HepG2 (cell line): ENCODE measurements at regions not wholly inside any gene's neighbourhood (a gene's known extent, or its start where the extent isn't known, plus 50 kb on each side); places are given as distances from the start of the nearest gene placed in this dataset.

Source experiments
- ATAC-seq: fragments of 200-7000 bp; cut with Tn5 transposase; 3 replicates; pipeline ENCODE4 v1.9.1; 2020; ENCODE audit warnings: mild to moderate bottlenecking, moderate library complexity
- BruUV-seq: library from RNA; stranded (reverse); fragments of 400-500 nt; replicated peaks from 2 replicates; lab custom pipeline; 2021; lab: Mats Ljungman, UMichigan
- CTCF ChIA-PET: fragments of 300-600 bp; formaldehyde crosslinking; extraction: SDS; loops from one replicate; lab custom pipeline; 2021; ENCODE audit warnings: low total read pairs, inconsistent platforms, low intra/inter-chr PET ratio; lab: Yijun Ruan, JAX
- POLR2A ChIA-PET: fragments of 350-600 bp; sonication (Branson Sonifier 250); formaldehyde crosslinking; loops from one replicate; lab custom pipeline; 2020; ENCODE audit warnings: antibody characterized with exemption, inconsistent platforms; lab: Yijun Ruan, JAX
- DNase-seq: peaks from one replicate; pipeline ENCODE4 v3.0.0-alpha.2; 2015; ENCODE audit warnings: low spot score
- FAIRE-seq: peaks from 3 replicates; lab custom pipeline; 2011; peaks lifted over from hg19 to GRCh38; lab: Jason Lieb, UNC
- H2AFZ ChIP-seq: one replicate; pipeline ENCODE4 v1.6.1; 2011; ENCODE audit warnings: low read length, inconsistent platforms
- H3K27ac ChIP-seq: fragments of 300-600 bp; 3 replicates; pipeline ENCODE4 v1.8.0; 2011; ENCODE audit warnings: mixed run types, mild to moderate bottlenecking, mixed read lengths, low read length, inconsistent platforms; ENCODE audit not compliant: insufficient read depth; ENCODE audit errors: extremely low read length
- H3K27me3 ChIP-seq, 2 experiments: fragments of 200-600 bp in 1 of 2; 2 replicates in 1 of 2; 3 replicates in 1 of 2; pipeline versions ENCODE4 v1.6.0 to v1.8.0; 2011; ENCODE audit warnings: low read length in 2 of 2, mild to moderate bottlenecking in 2 of 2, moderate library complexity in 2 of 2, inconsistent platforms in 1 of 2; ENCODE audit not compliant: insufficient read depth in 2 of 2, control insufficient read depth in 1 of 2
- H3K36me3 ChIP-seq, 2 experiments: fragments of 200-600 bp in 1 of 2; replicated peaks in 1 of 2; 2 replicates in 1 of 2; 3 replicates in 1 of 2; pipeline versions ENCODE4 v1.5.1 to v1.8.0; 2011; ENCODE audit warnings: low read length in 2 of 2, inconsistent platforms in 1 of 2; ENCODE audit not compliant: insufficient read depth in 2 of 2, control insufficient read depth in 1 of 2
- H3K4me1 ChIP-seq: 2 replicates; pipeline ENCODE4 v1.5.1; 2012; ENCODE audit warnings: low read length, inconsistent platforms; ENCODE audit not compliant: insufficient read depth
- H3K4me2 ChIP-seq: 2 replicates; pipeline ENCODE4 v1.6.0; 2011; ENCODE audit warnings: low read depth, low read length, inconsistent platforms
- H3K4me3 ChIP-seq, 3 experiments: fragments of 200-600 bp in 1 of 3; sonication (generic), shearing (Covaris generic) in 1 of 3; replicated peaks in 1 of 3; 2 replicates each; pipeline ENCODE4 v1.5.1; 2011 to 2016; ENCODE audit warnings: low read length in 3 of 3, inconsistent platforms in 2 of 3, low read depth in 2 of 3, mild to moderate bottlenecking in 2 of 3, control low read depth in 1 of 3, mixed read lengths in 1 of 3; ENCODE audit not compliant: insufficient read depth in 1 of 3
- H3K79me2 ChIP-seq: one replicate; pipeline ENCODE4 v1.6.1; 2011; ENCODE audit warnings: low read length, inconsistent platforms; ENCODE audit not compliant: insufficient read depth
- H3K9ac ChIP-seq: 2 replicates; pipeline ENCODE4 v1.6.0; 2011; ENCODE audit warnings: mild to moderate bottlenecking, low read depth, low read length, inconsistent platforms; ENCODE audit not compliant: insufficient read depth
- H3K9me3 ChIP-seq: 2 replicates; pipeline ENCODE4 v1.5.1; 2012; ENCODE audit warnings: mild to moderate bottlenecking, low read length
- H4K20me1 ChIP-seq: 2 replicates; pipeline ENCODE4 v1.6.0; 2011; ENCODE audit warnings: inconsistent platforms, mild to moderate bottlenecking, low read length, moderate library complexity; ENCODE audit not compliant: insufficient read depth
- GATA4 ChIP-seq: sonication (generic); IDR thresholded peaks from 2 replicates; pipeline ENCODE4 v1.6.1; 2016; ENCODE audit warnings: antibody characterized with exemption, low read depth, borderline replicate concordance
- GATAD1 ChIP-seq: IDR thresholded peaks from 2 replicates; pipeline ENCODE4 v1.6.1; 2016; ENCODE audit warnings: missing genetic modification reagents, missing compliant biosample characterization
- HMGA1 ChIP-seq: sonication (generic); formaldehyde crosslinking; conservative IDR thresholded peaks from 2 replicates; pipeline ENCODE4 v1.4.0; 2020; ENCODE audit warnings: missing genetic modification reagents
- MED8 ChIP-seq: sonication (generic); formaldehyde crosslinking; IDR thresholded peaks from 2 replicates; pipeline ENCODE4 v1.8.1; 2023; ENCODE audit warnings: mild to moderate bottlenecking, missing genetic modification reagents; ENCODE audit not compliant: insufficient replicate concordance
- NKX3-1 ChIP-seq: sonication (generic); formaldehyde crosslinking; IDR thresholded peaks from 2 replicates; pipeline ENCODE4 v1.5.0; 2020; ENCODE audit warnings: missing genetic modification reagents
- ONECUT2 ChIP-seq: sonication (generic); formaldehyde crosslinking; IDR thresholded peaks from 2 replicates; pipeline ENCODE4 v1.4.0; 2020; ENCODE audit warnings: missing genetic modification reagents
- RNF2 ChIP-seq: fragments of 450-650 bp; conservative IDR thresholded peaks from 2 replicates; pipeline ENCODE4 v1.6.1; 2016; ENCODE audit warnings: low read depth
- SP1 ChIP-seq, 2 experiments: fragments of 450-650 bp in 1 of 2; sonication (generic) in 1 of 2; formaldehyde crosslinking in 1 of 2; IDR thresholded peaks; 2 replicates each; pipeline versions ENCODE4 v1.4.0 to v1.6.1; 2016 to 2020; ENCODE audit warnings: missing genetic modification reagents in 1 of 2
- TSC22D2 ChIP-seq: sonication (generic); formaldehyde crosslinking; IDR thresholded peaks from 2 replicates; pipeline ENCODE4 v1.5.1; 2020; ENCODE audit warnings: missing genetic modification reagents, mild to moderate bottlenecking, borderline replicate concordance
- ZNF230 ChIP-seq: sonication (generic); formaldehyde crosslinking; IDR thresholded peaks from 2 replicates; pipeline ENCODE4 v1.4.0; 2020; ENCODE audit warnings: mild to moderate bottlenecking, missing genetic modification reagents
- ZNF552 ChIP-seq: sonication (generic); formaldehyde crosslinking; IDR thresholded peaks from 2 replicates; pipeline ENCODE4 v1.9.0; 2022; ENCODE audit warnings: missing genetic modification reagents, mild to moderate bottlenecking, borderline replicate concordance
- ZNF619 ChIP-seq: sonication (generic); formaldehyde crosslinking; IDR thresholded peaks from 2 replicates; pipeline ENCODE4 v1.4.0; 2020; ENCODE audit warnings: mild to moderate bottlenecking, missing genetic modification reagents
- WGBS: methylation state at CpG from one replicate; pipeline ENCODE4 v1.1.6; 2017; ENCODE audit warnings: low lambda C conversion rate; 5-methylcytosine and 5-hydroxymethylcytosine counted together
- in situ Hi-C: cut with HindIII; loops from 2 replicates; pipeline ENCODE4 v1.10.0; 2017; ENCODE audit warnings: low pct_unique_long_range_greater_than_20kb; ENCODE audit not compliant: extremely low pct_ligation_motif_present
- intact Hi-C: fragments of 100-400 bp; cut with micrococcal nuclease; formaldehyde crosslinking; loops from one replicate; pipeline ENCODE4 v1.10.0; 2022; ENCODE audit not compliant: unreplicated experiment
- TF ChIP-seq, protein P1 (sequence below), 2 experiments: sonication (generic) in 1 of 2; formaldehyde crosslinking in 1 of 2; IDR thresholded peaks; 2 replicates each; pipeline versions ENCODE4 v1.4.0 to v1.6.1; 2016 to 2020; ENCODE audit warnings: borderline replicate concordance in 1 of 2, low read depth in 1 of 2, mild to moderate bottlenecking in 1 of 2, missing genetic modification reagents in 1 of 2
- TF ChIP-seq, protein P2 (sequence below): sonication (generic); formaldehyde crosslinking; IDR thresholded peaks from 2 replicates; pipeline ENCODE4 v1.4.0; 2020; ENCODE audit warnings: missing genetic modification reagents
- TF ChIP-seq, protein P3 (sequence below): sonication (generic); formaldehyde crosslinking; IDR thresholded peaks from 2 replicates; pipeline ENCODE4 v1.5.0; 2020; ENCODE audit warnings: missing genetic modification reagents

DNA sequence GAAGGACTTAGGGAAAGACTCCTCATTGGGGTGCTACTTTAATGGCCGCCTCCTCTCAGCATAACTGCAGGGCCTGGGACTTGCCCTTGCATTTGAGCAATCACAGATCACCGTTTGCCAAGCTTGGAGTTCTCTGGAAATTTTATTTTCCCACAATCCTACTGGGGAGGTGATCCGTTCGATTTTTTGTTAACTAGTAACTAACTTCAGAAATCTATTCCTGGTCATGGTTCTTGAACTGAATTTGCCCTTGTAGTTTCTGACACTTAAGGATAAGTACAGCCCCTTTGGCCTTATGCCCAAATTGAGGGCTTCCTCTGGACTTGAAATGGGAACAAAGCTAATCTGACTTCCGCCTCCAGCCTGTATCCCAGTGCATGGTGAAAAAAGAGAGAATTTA is 60.5 kb upstream of the ST3GAL5 start:
- Histone ChIP-seq H3K4me3 (no peak overlapping the region), H3K9ac (no peak overlapping the region), H3K27ac (no peak overlapping the region), H4K20me1 (no peaks in the 10 kb centered on the region), H3K36me3 (no peaks in the 10 kb centered on the region), H3K4me2 (peak overlapping the region; percentile 19; the same call in 1 of the 2 replicates), H3K79me2 (no peaks in the 10 kb centered on the region), H3K27me3 (no peaks in the 10 kb centered on the region), H2AFZ (no peak overlapping the region), H3K4me1 (peaks cover 43% of the 10 kb centered on the region), H3K9me3 (no peaks in the 10 kb centered on the region)
- 11% methylated on average over 5 of the region's 5 CpGs for WGBS
- ATAC-seq: peak; percentile 38
- in situ Hi-C loops: no loop called here
- ChIA-PET POLR2A (no interaction called here), CTCF (no interaction called here)
- intact Hi-C loops: no loop called here
- no TSS peak for BruUV-seq
- peak; percentile 26 for FAIRE-seq
- no peak for DNase-seq
- no peak for TF ChIP-seq HMGA1 (CRISPR knock-in tag)
- no peak for TF ChIP-seq GATA4
- TF ChIP-seq ZNF552 (CRISPR knock-in tag): no peak
- TF ChIP-seq GATAD1 (CRISPR knock-in tag): no peak
- TF ChIP-seq TSC22D2 (CRISPR knock-in tag): no peak
- TF ChIP-seq ZNF230 (CRISPR knock-in tag): no peak
- no peak for TF ChIP-seq ZNF619 (CRISPR knock-in tag)
- TF ChIP-seq MED8 (CRISPR knock-in tag): no peak
- TF ChIP-seq, protein P1, sequence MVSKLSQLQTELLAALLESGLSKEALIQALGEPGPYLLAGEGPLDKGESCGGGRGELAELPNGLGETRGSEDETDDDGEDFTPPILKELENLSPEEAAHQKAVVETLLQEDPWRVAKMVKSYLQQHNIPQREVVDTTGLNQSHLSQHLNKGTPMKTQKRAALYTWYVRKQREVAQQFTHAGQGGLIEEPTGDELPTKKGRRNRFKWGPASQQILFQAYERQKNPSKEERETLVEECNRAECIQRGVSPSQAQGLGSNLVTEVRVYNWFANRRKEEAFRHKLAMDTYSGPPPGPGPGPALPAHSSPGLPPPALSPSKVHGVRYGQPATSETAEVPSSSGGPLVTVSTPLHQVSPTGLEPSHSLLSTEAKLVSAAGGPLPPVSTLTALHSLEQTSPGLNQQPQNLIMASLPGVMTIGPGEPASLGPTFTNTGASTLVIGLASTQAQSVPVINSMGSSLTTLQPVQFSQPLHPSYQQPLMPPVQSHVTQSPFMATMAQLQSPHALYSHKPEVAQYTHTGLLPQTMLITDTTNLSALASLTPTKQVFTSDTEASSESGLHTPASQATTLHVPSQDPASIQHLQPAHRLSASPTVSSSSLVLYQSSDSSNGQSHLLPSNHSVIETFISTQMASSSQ (IDR thresholded peaks at IDR 0.05; ENCODE audit: low read depth): peak; percentile 60; the same call in 1 of the 2 replicates
- TF ChIP-seq, protein P1 (CRISPR knock-in tag; IDR thresholded peaks at IDR 0.05; ENCODE audit: borderline replicate concordance): no peak
- TF ChIP-seq NKX3-1 (CRISPR knock-in tag): no peak
- TF ChIP-seq ONECUT2: peak; percentile 77
- TF ChIP-seq, protein P2, sequence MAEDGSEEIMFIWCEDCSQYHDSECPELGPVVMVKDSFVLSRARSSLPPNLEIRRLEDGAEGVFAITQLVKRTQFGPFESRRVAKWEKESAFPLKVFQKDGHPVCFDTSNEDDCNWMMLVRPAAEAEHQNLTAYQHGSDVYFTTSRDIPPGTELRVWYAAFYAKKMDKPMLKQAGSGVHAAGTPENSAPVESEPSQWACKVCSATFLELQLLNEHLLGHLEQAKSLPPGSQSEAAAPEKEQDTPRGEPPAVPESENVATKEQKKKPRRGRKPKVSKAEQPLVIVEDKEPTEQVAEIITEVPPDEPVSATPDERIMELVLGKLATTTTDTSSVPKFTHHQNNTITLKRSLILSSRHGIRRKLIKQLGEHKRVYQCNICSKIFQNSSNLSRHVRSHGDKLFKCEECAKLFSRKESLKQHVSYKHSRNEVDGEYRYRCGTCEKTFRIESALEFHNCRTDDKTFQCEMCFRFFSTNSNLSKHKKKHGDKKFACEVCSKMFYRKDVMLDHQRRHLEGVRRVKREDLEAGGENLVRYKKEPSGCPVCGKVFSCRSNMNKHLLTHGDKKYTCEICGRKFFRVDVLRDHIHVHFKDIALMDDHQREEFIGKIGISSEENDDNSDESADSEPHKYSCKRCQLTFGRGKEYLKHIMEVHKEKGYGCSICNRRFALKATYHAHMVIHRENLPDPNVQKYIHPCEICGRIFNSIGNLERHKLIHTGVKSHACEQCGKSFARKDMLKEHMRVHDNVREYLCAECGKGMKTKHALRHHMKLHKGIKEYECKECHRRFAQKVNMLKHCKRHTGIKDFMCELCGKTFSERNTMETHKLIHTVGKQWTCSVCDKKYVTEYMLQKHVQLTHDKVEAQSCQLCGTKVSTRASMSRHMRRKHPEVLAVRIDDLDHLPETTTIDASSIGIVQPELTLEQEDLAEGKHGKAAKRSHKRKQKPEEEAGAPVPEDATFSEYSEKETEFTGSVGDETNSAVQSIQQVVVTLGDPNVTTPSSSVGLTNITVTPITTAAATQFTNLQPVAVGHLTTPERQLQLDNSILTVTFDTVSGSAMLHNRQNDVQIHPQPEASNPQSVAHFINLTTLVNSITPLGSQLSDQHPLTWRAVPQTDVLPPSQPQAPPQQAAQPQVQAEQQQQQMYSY (CRISPR knock-in tag): no peak
- TF ChIP-seq, protein P3, sequence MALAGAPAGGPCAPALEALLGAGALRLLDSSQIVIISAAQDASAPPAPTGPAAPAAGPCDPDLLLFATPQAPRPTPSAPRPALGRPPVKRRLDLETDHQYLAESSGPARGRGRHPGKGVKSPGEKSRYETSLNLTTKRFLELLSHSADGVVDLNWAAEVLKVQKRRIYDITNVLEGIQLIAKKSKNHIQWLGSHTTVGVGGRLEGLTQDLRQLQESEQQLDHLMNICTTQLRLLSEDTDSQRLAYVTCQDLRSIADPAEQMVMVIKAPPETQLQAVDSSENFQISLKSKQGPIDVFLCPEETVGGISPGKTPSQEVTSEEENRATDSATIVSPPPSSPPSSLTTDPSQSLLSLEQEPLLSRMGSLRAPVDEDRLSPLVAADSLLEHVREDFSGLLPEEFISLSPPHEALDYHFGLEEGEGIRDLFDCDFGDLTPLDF: no peak
- TF ChIP-seq SP1 (IDR thresholded peaks at IDR 0.05): no peak
- TF ChIP-seq SP1 (CRISPR knock-in tag; IDR thresholded peaks at IDR 0.05): no peak
- TF ChIP-seq RNF2: no peak
